ENCODE measurements at regions not wholly inside any gene's neighbourhood (a gene's known extent, or its start where the extent isn't known, plus 50 kb on each side); places are given as distances from the start of the nearest gene placed in this dataset.
"Not testable (repeated sequence)": the region's sequence is repeated elsewhere in the genome, so short reads cannot be mapped to it uniquely, and the experiment has no call there.

- H3K4me1 Mint-ChIP-seq (ENCODE audit: low read depth, unreplicated experiment); H3K36me3 Mint-ChIP-seq (ENCODE audit: insufficient read depth, unreplicated experiment); H3K27me3 Mint-ChIP-seq (ENCODE audit: unreplicated experiment); CTCF ChIA-PET; intact Hi-C loops (cut with micrococcal nuclease; ENCODE audit: unreplicated experiment); BruUV-seq (replicated peaks); H3K9me3 Mint-ChIP-seq (ENCODE audit: low read depth, unreplicated experiment); H3K4me3 Mint-ChIP-seq (ENCODE audit: low read depth, unreplicated experiment); DNase-seq; H3K27ac Mint-ChIP-seq (ENCODE audit: unreplicated experiment): not testable (repeated sequence)
Observed at GRCh38 chr2:111383311-111383710, 262.6 kb downstream of the BCL2L11 start.

- H3K27me3 Mint-ChIP-seq (ENCODE audit: unreplicated experiment); H3K9me3 Mint-ChIP-seq (ENCODE audit: low read depth, unreplicated experiment); H3K4me3 Mint-ChIP-seq (ENCODE audit: low read depth, unreplicated experiment); DNase-seq; H3K4me1 Mint-ChIP-seq (ENCODE audit: low read depth, unreplicated experiment); H3K36me3 Mint-ChIP-seq (ENCODE audit: insufficient read depth, unreplicated experiment); BruUV-seq (replicated peaks); intact Hi-C loops (cut with micrococcal nuclease; ENCODE audit: unreplicated experiment); H3K27ac Mint-ChIP-seq (ENCODE audit: unreplicated experiment); CTCF ChIA-PET: not testable (repeated sequence)
Observed at GRCh38 chr2:111385226-111385957, 264.7 kb downstream of the BCL2L11 start.

GRCh38 chr2:111390605-111391004 lies 269.9 kb downstream of the BCL2L11 start:
- H3K27me3 Mint-ChIP-seq (ENCODE audit: unreplicated experiment); H3K9me3 Mint-ChIP-seq (ENCODE audit: low read depth, unreplicated experiment); intact Hi-C loops (cut with micrococcal nuclease; ENCODE audit: unreplicated experiment): not testable (repeated sequence)

GRCh38 chr2:111395350-111396128 lies 274.8 kb downstream of the BCL2L11 start:
- H3K27ac Mint-ChIP-seq (ENCODE audit: unreplicated experiment); H3K4me3 Mint-ChIP-seq (ENCODE audit: low read depth, unreplicated experiment); CTCF ChIA-PET; intact Hi-C loops (cut with micrococcal nuclease; ENCODE audit: unreplicated experiment); H3K27me3 Mint-ChIP-seq (ENCODE audit: unreplicated experiment); H3K9me3 Mint-ChIP-seq (ENCODE audit: low read depth, unreplicated experiment); H3K36me3 Mint-ChIP-seq (ENCODE audit: insufficient read depth, unreplicated experiment); DNase-seq; H3K4me1 Mint-ChIP-seq (ENCODE audit: low read depth, unreplicated experiment); BruUV-seq (replicated peaks): not testable (repeated sequence)

More at GRCh38 chr2:111390605-111391004, 269.9 kb downstream of the BCL2L11 start:
- DNase-seq; CTCF ChIA-PET; H3K4me3 Mint-ChIP-seq (ENCODE audit: low read depth, unreplicated experiment); H3K27ac Mint-ChIP-seq (ENCODE audit: unreplicated experiment); H3K4me1 Mint-ChIP-seq (ENCODE audit: low read depth, unreplicated experiment); BruUV-seq (replicated peaks); H3K36me3 Mint-ChIP-seq (ENCODE audit: insufficient read depth, unreplicated experiment): not testable (repeated sequence)

- H3K9me3 Mint-ChIP-seq (ENCODE audit: low read depth, unreplicated experiment); CTCF ChIA-PET: not testable (repeated sequence)
Observed at GRCh38 chr2:111400598-111401253, 280.0 kb downstream of the BCL2L11 start.

GRCh38 chr2:111401270-111402140 lies 280.8 kb downstream of the BCL2L11 start:
- H3K27ac Mint-ChIP-seq (ENCODE audit: unreplicated experiment); BruUV-seq (replicated peaks); H3K27me3 Mint-ChIP-seq (ENCODE audit: unreplicated experiment); intact Hi-C loops (cut with micrococcal nuclease; ENCODE audit: unreplicated experiment); H3K4me3 Mint-ChIP-seq (ENCODE audit: low read depth, unreplicated experiment); DNase-seq; H3K4me1 Mint-ChIP-seq (ENCODE audit: low read depth, unreplicated experiment); H3K9me3 Mint-ChIP-seq (ENCODE audit: low read depth, unreplicated experiment); H3K36me3 Mint-ChIP-seq (ENCODE audit: insufficient read depth, unreplicated experiment): not testable (repeated sequence)
- CTCF ChIA-PET, result interaction anchor here (0.7 kb wide), 1 partner anchor 302 kb away, joined by 3 read pairs; no protein-coding TSS in a partner anchor

More at GRCh38 chr2:111400598-111401253, 280.0 kb downstream of the BCL2L11 start:
- H3K4me1 Mint-ChIP-seq (ENCODE audit: low read depth, unreplicated experiment); BruUV-seq (replicated peaks); H3K27ac Mint-ChIP-seq (ENCODE audit: unreplicated experiment); H3K36me3 Mint-ChIP-seq (ENCODE audit: insufficient read depth, unreplicated experiment); H3K4me3 Mint-ChIP-seq (ENCODE audit: low read depth, unreplicated experiment); intact Hi-C loops (cut with micrococcal nuclease; ENCODE audit: unreplicated experiment); H3K27me3 Mint-ChIP-seq (ENCODE audit: unreplicated experiment); DNase-seq: not testable (repeated sequence)

GRCh38 chr2:111402450-111402849 lies 281.7 kb downstream of the BCL2L11 start:
- H3K4me1 Mint-ChIP-seq (ENCODE audit: low read depth, unreplicated experiment); H3K27ac Mint-ChIP-seq (ENCODE audit: unreplicated experiment); BruUV-seq (replicated peaks); H3K4me3 Mint-ChIP-seq (ENCODE audit: low read depth, unreplicated experiment); H3K36me3 Mint-ChIP-seq (ENCODE audit: insufficient read depth, unreplicated experiment); DNase-seq; H3K9me3 Mint-ChIP-seq (ENCODE audit: low read depth, unreplicated experiment); CTCF ChIA-PET; intact Hi-C loops (cut with micrococcal nuclease; ENCODE audit: unreplicated experiment); H3K27me3 Mint-ChIP-seq (ENCODE audit: unreplicated experiment): not testable (repeated sequence)

GRCh38 chr2:111403287-111403686 lies 282.6 kb downstream of the BCL2L11 start:
- H3K4me1 Mint-ChIP-seq (ENCODE audit: low read depth, unreplicated experiment); H3K4me3 Mint-ChIP-seq (ENCODE audit: low read depth, unreplicated experiment); intact Hi-C loops (cut with micrococcal nuclease; ENCODE audit: unreplicated experiment); H3K9me3 Mint-ChIP-seq (ENCODE audit: low read depth, unreplicated experiment); BruUV-seq (replicated peaks); CTCF ChIA-PET; H3K27ac Mint-ChIP-seq (ENCODE audit: unreplicated experiment); H3K27me3 Mint-ChIP-seq (ENCODE audit: unreplicated experiment); H3K36me3 Mint-ChIP-seq (ENCODE audit: insufficient read depth, unreplicated experiment); DNase-seq: not testable (repeated sequence)

- DNase-seq; H3K27ac Mint-ChIP-seq (ENCODE audit: unreplicated experiment); H3K4me1 Mint-ChIP-seq (ENCODE audit: low read depth, unreplicated experiment); H3K36me3 Mint-ChIP-seq (ENCODE audit: insufficient read depth, unreplicated experiment); CTCF ChIA-PET; H3K4me3 Mint-ChIP-seq (ENCODE audit: low read depth, unreplicated experiment); BruUV-seq (replicated peaks); intact Hi-C loops (cut with micrococcal nuclease; ENCODE audit: unreplicated experiment); H3K27me3 Mint-ChIP-seq (ENCODE audit: unreplicated experiment); H3K9me3 Mint-ChIP-seq (ENCODE audit: low read depth, unreplicated experiment): not testable (repeated sequence)
Observed at GRCh38 chr2:111406616-111407015, 285.9 kb downstream of the BCL2L11 start.
